ENCODE measurements at regions not wholly inside any gene's neighbourhood (a gene's known extent, or its start where the extent isn't known, plus 50 kb on each side); places are given as distances from the start of the nearest gene placed in this dataset.
"Not testable (repeated sequence)": the region's sequence is repeated elsewhere in the genome, so short reads cannot be mapped to it uniquely, and the experiment has no call there.

DNA sequence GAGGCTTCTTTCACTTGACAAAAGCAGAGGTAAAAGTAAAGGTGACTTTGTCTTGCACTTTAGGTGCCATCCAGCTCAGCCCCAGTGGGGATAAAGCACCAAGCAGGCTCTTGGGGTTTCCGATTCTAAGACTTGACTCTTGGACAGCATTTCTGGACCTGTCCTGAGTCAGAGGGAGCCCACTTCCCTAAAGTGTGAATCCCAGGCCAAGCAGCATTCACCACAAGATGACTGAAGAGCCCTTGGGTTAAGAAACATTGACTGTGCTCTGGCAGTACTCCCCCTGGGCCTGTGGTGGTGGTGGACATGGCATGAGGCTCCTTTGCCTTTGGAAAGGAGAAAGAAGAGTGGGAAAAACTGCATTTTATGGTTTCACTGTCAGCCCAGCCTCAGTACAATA lies 638.0 kb upstream of the VRK2 start:
- Histone ChIP-seq H3K27me3 (ENCODE audit: control insufficient read depth, insufficient read depth, low read length) (no peaks in the 10 kb centered on the region), H3K4me2 (ENCODE audit: low read length) (no peak overlapping the region), H3K79me2 (no peaks in the 10 kb centered on the region), H3K27ac (no peak overlapping the region), H3K9me3 (ENCODE audit: control insufficient read depth, low read length) (no peaks in the 10 kb centered on the region), H3K9ac (no peak overlapping the region), H3K4me1 (no peaks in the 10 kb centered on the region), H2AFZ (no peak overlapping the region), H3K36me3 (ENCODE audit: control insufficient read depth, insufficient read depth, low read length) (no peaks in the 10 kb centered on the region), H3K4me3 (ENCODE audit: low read depth, low read length) (no peak overlapping the region)
- TF ChIP-seq CTCF (IDR thresholded peaks at IDR 0.05) = no peak

DNA sequence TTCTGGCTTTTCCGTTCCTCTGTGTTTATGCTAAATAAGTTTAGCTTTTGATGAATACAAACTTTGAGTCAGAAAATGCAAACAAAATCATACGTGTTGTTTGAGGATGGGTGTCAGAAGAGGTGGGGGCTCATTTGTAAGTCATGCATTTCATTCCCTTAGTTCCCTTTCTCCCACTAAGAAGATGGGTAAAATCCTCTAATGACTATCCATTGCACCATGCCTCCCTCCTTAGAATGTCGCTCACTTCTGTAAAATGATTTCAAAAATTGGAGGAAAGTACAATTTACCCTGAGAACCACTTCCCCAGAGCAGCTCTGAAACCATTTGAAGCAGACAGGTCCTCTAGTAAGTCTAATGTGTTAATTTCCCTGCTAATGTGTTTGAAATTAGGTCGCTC lies 629.6 kb upstream of the VRK2 start:
- no peak overlapping the region for H3K9ac ChIP-seq
- H3K79me2 ChIP-seq = no peaks in the 10 kb centered on the region
- H3K36me3 ChIP-seq (ENCODE audit: control insufficient read depth, insufficient read depth, low read length) = no peaks in the 10 kb centered on the region
- no peaks in the 10 kb centered on the region for H3K4me1 ChIP-seq
- no peaks in the 10 kb centered on the region for H3K9me3 ChIP-seq (ENCODE audit: control insufficient read depth, low read length)
- no peak overlapping the region for H3K4me3 ChIP-seq (ENCODE audit: low read depth, low read length)
- no peak overlapping the region for H3K4me2 ChIP-seq (ENCODE audit: low read length)
- H3K27ac ChIP-seq = no peak overlapping the region
- H3K27me3 ChIP-seq (ENCODE audit: control insufficient read depth, insufficient read depth, low read length) = no peaks in the 10 kb centered on the region
- no peak for TF ChIP-seq CTCF (IDR thresholded peaks at IDR 0.05)
- no peak overlapping the region for H2AFZ ChIP-seq

- not testable (repeated sequence) for H3K9ac ChIP-seq; H3K27ac ChIP-seq; H3K4me3 ChIP-seq (ENCODE audit: low read depth, low read length)
These were observed 627.7 kb upstream of the VRK2 start for GRCh38 chr2:57418859-57419346.

DNA sequence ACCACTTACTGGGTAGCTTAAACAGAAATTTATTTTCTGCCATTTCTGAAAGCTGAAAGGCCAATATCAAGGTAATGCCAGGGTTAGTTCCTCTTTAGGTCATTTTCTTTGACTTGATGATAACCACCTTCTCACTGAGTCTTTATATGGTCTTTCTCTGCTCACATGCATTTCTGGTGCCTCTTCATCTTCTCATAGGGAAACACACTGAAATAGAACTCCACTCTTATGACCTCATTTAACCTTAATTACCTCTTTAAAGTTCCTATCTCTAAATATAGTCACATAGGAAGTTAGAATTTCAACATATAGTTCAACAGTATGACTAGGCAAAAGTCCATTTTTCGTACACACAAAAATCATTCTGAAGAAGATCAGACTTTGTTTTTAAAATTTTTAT lies 616.8 kb upstream of the VRK2 start:
- Histone ChIP-seq H3K4me3 (ENCODE audit: low read depth, low read length) (no peak overlapping the region), H3K4me2 (ENCODE audit: low read length) (no peak overlapping the region), H2AFZ (no peak overlapping the region), H3K27me3 (ENCODE audit: control insufficient read depth, insufficient read depth, low read length) (no peaks in the 10 kb centered on the region), H3K9ac (no peak overlapping the region), H3K27ac (no peak overlapping the region), H3K4me1 (no peaks in the 10 kb centered on the region), H3K36me3 (ENCODE audit: control insufficient read depth, insufficient read depth, low read length) (no peaks in the 10 kb centered on the region), H3K79me2 (no peaks in the 10 kb centered on the region), H3K9me3 (ENCODE audit: control insufficient read depth, low read length) (no peaks in the 10 kb centered on the region)
- no peak for TF ChIP-seq CTCF (IDR thresholded peaks at IDR 0.05)

More at GRCh38 chr2:57418859-57419346, 627.7 kb upstream of the VRK2 start:
- H3K4me2 ChIP-seq (ENCODE audit: low read length); H2AFZ ChIP-seq; H3K4me1 ChIP-seq; H3K9me3 ChIP-seq (ENCODE audit: control insufficient read depth, low read length); H3K27me3 ChIP-seq (ENCODE audit: control insufficient read depth, insufficient read depth, low read length); H3K79me2 ChIP-seq; H3K36me3 ChIP-seq (ENCODE audit: control insufficient read depth, insufficient read depth, low read length): not testable (repeated sequence)

- no peak for TF ChIP-seq CTCF (IDR thresholded peaks at IDR 0.05)
- Histone ChIP-seq H3K4me2 (ENCODE audit: low read length) (no peak overlapping the region), H3K9me3 (ENCODE audit: control insufficient read depth, low read length) (no peaks in the 10 kb centered on the region), H3K27ac (no peak overlapping the region), H2AFZ (no peak overlapping the region), H3K27me3 (ENCODE audit: control insufficient read depth, insufficient read depth, low read length) (no peaks in the 10 kb centered on the region), H3K79me2 (no peaks in the 10 kb centered on the region), H3K4me1 (no peaks in the 10 kb centered on the region), H3K36me3 (ENCODE audit: control insufficient read depth, insufficient read depth, low read length) (no peaks in the 10 kb centered on the region), H3K4me3 (ENCODE audit: low read depth, low read length) (no peak overlapping the region), H3K9ac (no peak overlapping the region)
These were observed 614.1 kb upstream of the VRK2 start for GRCh38 chr2:57432528-57432927.

All from parathyroid adenoma (tissue), 2 donors.